AG10803 (cell line): ENCODE measurements at regions not wholly inside any gene's neighbourhood (a gene's known extent, or its start where the extent isn't known, plus 50 kb on each side); places are given as distances from the start of the nearest gene placed in this dataset.
A peak's percentile ranks its signal among the peaks of the same experiment; 100 is the strongest.

Experiments
- DNase-seq: peaks from one replicate; pipeline ENCODE4 v3.0.0; 2010; ENCODE audit warnings: low read depth
- H3K4me3 ChIP-seq: 2 replicates; pipeline ENCODE4 v1.5.1; 2011; ENCODE audit warnings: mild to moderate bottlenecking, low read length, control low read depth
- CTCF ChIP-seq: conservative IDR thresholded peaks from 2 replicates; pipeline ENCODE4 v1.5.1; 2011; ENCODE audit warnings: mild to moderate bottlenecking, low read length, control low read depth, inconsistent platforms

DNA sequence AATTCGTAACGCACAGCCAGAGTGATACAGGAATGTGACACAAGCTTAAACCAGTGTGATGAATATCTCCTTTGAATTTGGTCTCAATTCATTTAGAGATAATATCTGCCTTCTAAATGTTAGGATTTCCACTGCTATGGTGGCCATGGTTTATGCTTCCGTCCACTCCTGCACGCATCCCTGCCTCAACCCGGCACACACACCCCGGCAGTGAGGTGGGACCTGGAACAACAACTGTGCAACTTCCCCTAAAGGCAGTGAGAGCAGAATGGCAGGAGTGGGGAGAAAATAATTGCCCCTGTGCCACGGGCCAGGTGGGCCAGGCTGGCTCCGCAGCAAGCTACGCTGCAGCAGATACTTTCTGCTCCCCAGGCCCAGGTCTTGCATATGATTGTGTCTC, 72.6 kb upstream of the CPEB4 start:
- no peak overlapping the region for H3K4me3 ChIP-seq
- no peak for TF ChIP-seq CTCF

DNA sequence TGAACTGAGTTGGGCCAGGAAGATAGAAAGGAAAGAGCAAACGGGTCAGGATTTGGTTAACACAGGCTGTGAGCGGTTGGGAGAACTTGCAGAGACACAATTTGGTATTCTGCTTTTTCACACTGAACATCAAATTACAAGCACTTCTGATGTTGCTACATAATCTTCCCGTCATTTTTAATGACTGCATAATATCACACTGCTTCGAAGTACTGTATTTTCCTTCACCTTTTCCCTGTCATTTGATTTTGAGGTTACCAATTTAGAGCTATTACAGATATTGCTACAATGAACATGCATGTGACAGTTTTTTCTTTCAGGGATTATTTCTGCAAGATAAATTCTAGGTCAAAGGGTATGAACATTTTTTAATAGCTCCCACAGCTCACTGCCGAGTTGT, 71.4 kb upstream of the CPEB4 start:
- no peak for TF ChIP-seq CTCF
- no peak for DNase-seq
- no peak overlapping the region for H3K4me3 ChIP-seq

More for the DNA sequence above, 72.6 kb upstream of the CPEB4 start:
- DNase-seq, result no peak

- DNase-seq, result no peak
- no peak overlapping the region for H3K4me3 ChIP-seq
- TF ChIP-seq CTCF, result no peak
These were observed 70.6 kb upstream of the CPEB4 start for GRCh38 chr5:173817561-173817960.

GRCh38 chr5:173819521-173819920, 68.6 kb upstream of the CPEB4 start:
- no peak for DNase-seq
- no peak overlapping the region for H3K4me3 ChIP-seq
- no peak for TF ChIP-seq CTCF

DNA sequence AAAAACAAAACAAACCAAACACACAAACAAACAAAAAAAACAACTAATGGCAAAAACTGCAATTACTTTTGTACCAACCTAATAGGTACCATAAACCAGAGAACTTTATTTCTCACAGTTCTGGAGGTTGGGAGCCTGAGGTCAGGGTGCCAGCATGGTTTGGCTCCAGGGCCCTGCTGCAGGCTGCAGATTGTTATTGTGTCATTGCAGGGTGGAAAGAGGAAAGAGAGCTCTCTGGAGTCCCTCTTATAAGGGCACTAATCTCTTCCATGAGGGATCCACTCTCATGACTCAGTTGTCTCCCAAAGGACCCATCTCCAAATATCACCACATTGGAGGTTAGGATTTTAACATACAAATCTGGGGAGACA, 64.9 kb upstream of the CPEB4 start:
- no peak for DNase-seq
- TF ChIP-seq CTCF, result no peak
- no peak overlapping the region for H3K4me3 ChIP-seq

- H3K4me3 ChIP-seq, result no peak overlapping the region
- DNase-seq, result peak; percentile 92
- TF ChIP-seq CTCF, result no peak
These were observed 64.2 kb upstream of the CPEB4 start for GRCh38 chr5:173823721-173824567.

DNA sequence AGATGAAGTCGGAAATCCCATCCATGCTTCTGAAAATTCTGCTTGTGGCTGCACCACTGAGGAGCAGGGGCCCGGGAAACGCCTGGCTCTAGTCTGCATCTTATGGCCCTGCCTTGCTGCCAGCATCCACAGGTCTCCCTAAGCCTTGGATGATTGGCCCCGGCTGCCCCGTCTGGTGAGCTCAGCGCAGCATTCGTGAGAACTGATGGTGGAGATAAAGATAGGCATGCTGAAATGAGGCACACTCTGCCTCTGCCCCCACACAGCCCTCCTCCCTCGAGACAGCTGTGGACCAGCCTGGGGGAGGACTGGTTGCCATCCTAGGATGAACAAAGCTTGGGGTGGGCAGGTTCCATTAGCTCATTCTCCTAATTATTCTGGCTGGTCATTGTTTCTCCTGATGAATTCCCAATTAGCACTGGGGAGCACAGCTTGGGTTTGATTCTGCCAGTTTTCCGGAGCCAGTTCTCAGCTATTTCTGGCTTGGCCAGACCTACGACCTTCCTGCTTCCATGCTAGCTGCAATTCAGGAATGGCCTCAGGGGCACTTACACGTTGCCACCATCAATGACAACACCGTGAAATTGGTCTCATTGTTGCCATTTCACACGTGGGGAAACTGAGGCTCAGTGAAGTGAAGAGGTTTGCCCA, 62.8 kb upstream of the CPEB4 start:
- DNase-seq, result peak; percentile 63
- no peak for TF ChIP-seq CTCF
- no peak overlapping the region for H3K4me3 ChIP-seq
